Adrenal gland (tissue), 9 donors: ENCODE measurements at regions not wholly inside any gene's neighbourhood (a gene's known extent, or its start where the extent isn't known, plus 50 kb on each side); places are given as distances from the start of the nearest gene placed in this dataset.

Source experiments
- DNase-seq, 7 donors: peaks; one replicate each; pipeline ENCODE4 v3.0.0-alpha.2; 2019 to 2020
- H3K27ac ChIP-seq, 5 donors: fragments of 200-600 bp; sonication (generic) in 4 of 5; 1 replicate in 3 of 5; 2 replicates in 2 of 5; pipeline versions ENCODE4 v1.5.1 to v1.8.0; 2016 to 2020; ENCODE audit warnings: mild to moderate bottlenecking in 1 of 5
- H3K27me3 ChIP-seq: fragments of 200-600 bp; 2 replicates; pipeline ENCODE4 v1.8.0; 2021
- H3K36me3 ChIP-seq, 2 donors: fragments of 200-600 bp; replicated peaks in 1 of 2; 1 replicate in 1 of 2; 2 replicates in 1 of 2; pipeline versions ENCODE4 v1.5.1 to v1.8.0; 2018 to 2022
- H3K4me1 ChIP-seq, 2 donors: fragments of 200-600 bp; replicated peaks in 1 of 2; 1 replicate in 1 of 2; 2 replicates in 1 of 2; pipeline versions ENCODE4 v1.5.1 to v1.8.0; 2018 to 2021
- H3K4me3 ChIP-seq, 4 donors: fragments of 200-600 bp; sonication (generic) in 3 of 4; one replicate each; pipeline ENCODE4 v1.5.1; 2016 to 2018
- H3K9me3 ChIP-seq, 3 donors: fragments of 200-600 bp; sonication (generic) in 1 of 3; replicated peaks in 1 of 3; 1 replicate in 2 of 3; 2 replicates in 1 of 3; pipeline versions ENCODE4 v1.5.1 to v1.8.0; 2016 to 2021
- POLR2A ChIP-seq, 2 donors: fragments of 450-650 bp; IDR thresholded peaks; one replicate each; pipeline ENCODE4 v1.6.1; 2017; ENCODE audit warnings: antibody characterized with exemption in 2 of 2, mild to moderate bottlenecking in 2 of 2, moderate library complexity in 1 of 2
- WGBS, 4 donors: extraction: QIAGEN DNeasy Blood & Tissue Kit in 2 of 4; methylation state at CpG; one replicate each; pipeline versions ENCODE4 v1.1.5 to v1.1.7; 2013 to 2017; 5-methylcytosine and 5-hydroxymethylcytosine counted together
- intact Hi-C, 2 donors: fragments of 100-400 bp; cut with DNase I; formaldehyde crosslinking; loops; one replicate each; pipeline versions ENCODE4 v1.14.1 to v1.15.0; 2022 to 2023
- TF ChIP-seq, protein P1 (sequence below), 6 experiments: fragments of 450-650 bp in 4 of 6; fragments of 200-600 bp in 2 of 6; sonication (generic) in 1 of 6; IDR thresholded peaks; 1 replicate in 5 of 6; 2 replicates in 1 of 6; pipeline versions ENCODE4 v1.5.1 to v1.8.0; 2016 to 2021; ENCODE audit warnings: antibody characterized with exemption in 6 of 6, mild to moderate bottlenecking in 2 of 6, moderate library complexity in 1 of 6
- donor health status: healthy with polysubstance abuse.
- donor health status: Bipolar disorder and iron deficiency.
- donor health status: DM: yes; HTN: yes; CAD: no.
- donor health status: DM: no; HTN: no; CAD: no.
- donor health status: DM: no; HTN: no; CAD: no.

DNA sequence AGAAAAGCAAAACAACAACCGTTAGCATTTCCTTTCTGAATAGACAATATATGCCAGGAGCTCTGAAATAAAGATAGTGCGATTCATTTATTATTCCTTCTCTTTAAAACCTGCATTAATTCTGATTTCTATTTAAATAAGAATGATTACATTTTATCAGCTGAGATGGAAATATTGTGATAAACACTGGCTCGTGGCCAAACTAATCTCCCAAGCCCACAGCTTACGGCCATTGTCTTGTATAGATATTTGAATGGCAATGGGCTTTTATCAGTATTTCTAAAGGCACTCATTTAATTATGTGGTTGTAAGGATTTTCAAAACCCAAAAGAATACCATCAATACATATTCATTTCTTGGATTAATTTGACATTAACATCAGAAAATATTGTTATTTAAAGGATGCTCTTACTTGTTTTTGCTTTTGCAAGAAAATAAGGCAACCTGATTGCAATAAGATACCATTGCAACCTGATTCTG is 123.7 kb upstream of the IRX5 start:
- WGBS, 4 donors: 66 to 89% (median 80%) methylated on average over 4 of the region's 4 CpGs
- H3K27me3 ChIP-seq: no peaks in the 10 kb centered on the region
- H3K36me3 ChIP-seq: no peaks in the 10 kb centered on the region
- no peak for TF ChIP-seq POLR2A (IDR thresholded peaks at IDR 0.05)
- TF ChIP-seq, protein P1, sequence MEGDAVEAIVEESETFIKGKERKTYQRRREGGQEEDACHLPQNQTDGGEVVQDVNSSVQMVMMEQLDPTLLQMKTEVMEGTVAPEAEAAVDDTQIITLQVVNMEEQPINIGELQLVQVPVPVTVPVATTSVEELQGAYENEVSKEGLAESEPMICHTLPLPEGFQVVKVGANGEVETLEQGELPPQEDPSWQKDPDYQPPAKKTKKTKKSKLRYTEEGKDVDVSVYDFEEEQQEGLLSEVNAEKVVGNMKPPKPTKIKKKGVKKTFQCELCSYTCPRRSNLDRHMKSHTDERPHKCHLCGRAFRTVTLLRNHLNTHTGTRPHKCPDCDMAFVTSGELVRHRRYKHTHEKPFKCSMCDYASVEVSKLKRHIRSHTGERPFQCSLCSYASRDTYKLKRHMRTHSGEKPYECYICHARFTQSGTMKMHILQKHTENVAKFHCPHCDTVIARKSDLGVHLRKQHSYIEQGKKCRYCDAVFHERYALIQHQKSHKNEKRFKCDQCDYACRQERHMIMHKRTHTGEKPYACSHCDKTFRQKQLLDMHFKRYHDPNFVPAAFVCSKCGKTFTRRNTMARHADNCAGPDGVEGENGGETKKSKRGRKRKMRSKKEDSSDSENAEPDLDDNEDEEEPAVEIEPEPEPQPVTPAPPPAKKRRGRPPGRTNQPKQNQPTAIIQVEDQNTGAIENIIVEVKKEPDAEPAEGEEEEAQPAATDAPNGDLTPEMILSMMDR (IDR thresholded peaks at IDR 0.05): no peak
- H3K4me3 ChIP-seq: no peak overlapping the region
- no peak for DNase-seq
- no peaks in the 10 kb centered on the region for H3K9me3 ChIP-seq
- H3K4me1 ChIP-seq: no peaks in the 10 kb centered on the region
- no peak overlapping the region for H3K27ac ChIP-seq
- intact Hi-C loops: no loop called here

DNA sequence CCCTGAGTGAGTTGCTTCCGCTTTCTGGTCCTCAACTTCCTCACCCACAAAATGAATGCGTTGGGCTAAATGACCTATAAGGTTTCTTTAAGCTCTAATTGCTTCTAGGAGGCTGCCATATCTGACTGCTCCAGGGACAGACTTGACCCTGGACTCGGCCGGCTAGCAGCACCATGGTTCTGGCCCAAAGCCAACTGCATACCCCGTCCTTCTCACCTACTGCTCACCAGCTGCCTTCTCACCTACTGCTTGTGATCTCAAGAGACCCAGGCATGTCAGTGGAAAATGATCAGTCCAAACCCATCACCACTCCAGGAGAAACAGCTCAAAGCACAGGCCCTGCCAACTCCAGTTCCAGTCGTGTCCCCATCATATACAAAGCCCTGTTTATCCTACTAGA is 124.3 kb upstream of the IRX5 start:
- Histone ChIP-seq H3K27me3 (no peaks in the 10 kb centered on the region), H3K36me3 (no peaks in the 10 kb centered on the region), H3K9me3 (no peaks in the 10 kb centered on the region), H3K4me1 (no peaks in the 10 kb centered on the region), H3K4me3 (no peak overlapping the region), H3K27ac (no peak overlapping the region)
- TF ChIP-seq, protein P1 (IDR thresholded peaks at IDR 0.05): no peak
- no peak for TF ChIP-seq POLR2A (IDR thresholded peaks at IDR 0.05)
- 69 to 78% (median 73%) methylated on average over 6 of the region's 6 CpGs for WGBS, 4 donors
- intact Hi-C loops: no loop called here
- DNase-seq: no peak

DNA sequence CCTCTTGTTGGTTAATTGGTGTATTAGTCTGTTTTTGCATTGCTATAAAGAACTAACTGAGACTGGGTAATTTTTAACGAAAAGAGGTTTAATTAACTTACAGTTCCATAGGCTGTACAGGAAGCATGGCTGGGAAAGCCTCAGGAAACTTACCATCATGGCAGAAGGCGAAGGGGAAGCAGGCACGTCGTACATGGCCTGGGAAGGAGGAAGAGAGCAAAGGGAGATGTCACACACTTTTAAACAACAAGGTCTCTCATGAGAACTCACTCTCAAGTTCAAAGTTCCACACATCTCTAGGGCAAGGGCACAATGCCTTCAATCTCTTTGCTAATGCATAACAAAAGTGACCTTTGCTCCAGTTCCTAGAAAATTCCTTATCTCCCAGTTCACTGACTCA is 125.0 kb upstream of the IRX5 start:
- Histone ChIP-seq H3K27me3 (no peaks in the 10 kb centered on the region), H3K9me3 (no peaks in the 10 kb centered on the region), H3K27ac (no peak overlapping the region), H3K36me3 (no peaks in the 10 kb centered on the region), H3K4me1 (no peaks in the 10 kb centered on the region), H3K4me3 (no peak overlapping the region)
- intact Hi-C loops: no loop called here
- 74 to 83% (median 78%) methylated on average over 4 of the region's 4 CpGs for WGBS, 4 donors
- TF ChIP-seq POLR2A (IDR thresholded peaks at IDR 0.05): no peak
- TF ChIP-seq, protein P1 (IDR thresholded peaks at IDR 0.05): no peak
- no peak for DNase-seq

DNA sequence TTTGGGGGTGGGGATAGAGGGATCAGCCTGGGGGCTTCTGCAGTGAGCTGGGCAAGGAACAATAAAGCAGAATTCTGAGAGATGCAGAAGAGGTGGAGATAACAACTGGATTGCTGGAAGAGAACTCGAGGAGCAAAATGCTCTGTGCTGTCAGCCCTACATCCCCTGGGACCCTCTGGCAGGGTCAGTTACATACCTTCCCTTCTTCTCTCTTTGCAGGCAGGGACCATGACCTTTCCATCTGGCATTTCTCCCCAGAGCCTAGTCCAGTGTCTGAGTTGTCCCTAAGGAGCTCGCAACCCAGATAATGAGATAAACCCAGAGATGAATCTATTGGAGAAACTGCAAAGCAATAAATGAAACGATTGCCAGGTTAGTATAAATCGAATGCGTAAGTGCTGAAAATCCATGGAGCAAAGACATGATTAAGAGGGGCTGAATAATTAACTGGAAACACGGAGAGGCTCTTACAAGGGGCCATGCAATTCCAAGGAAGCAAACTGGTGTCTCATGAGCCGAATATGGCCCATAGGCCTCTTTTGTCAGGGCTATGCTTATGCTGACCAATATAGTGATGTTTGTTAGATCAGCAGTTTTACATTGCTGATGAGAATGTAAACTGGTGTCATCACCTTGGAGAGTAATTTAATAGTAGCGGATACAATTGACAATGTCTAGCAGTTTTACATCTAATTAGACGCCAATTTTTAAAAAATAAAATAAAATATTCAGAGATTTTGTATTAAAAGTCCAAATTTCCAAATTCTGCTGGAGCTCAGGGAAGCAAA is 129.4 kb upstream of the IRX5 start:
- DNase-seq: no peak
- Histone ChIP-seq H3K4me3 (no peak overlapping the region), H3K36me3 (no peaks in the 10 kb centered on the region), H3K4me1 (no peaks in the 10 kb centered on the region), H3K27me3 (no peaks in the 10 kb centered on the region), H3K9me3 (no peaks in the 10 kb centered on the region), H3K27ac (no peak overlapping the region)
- intact Hi-C loops: no loop called here
- no peak for TF ChIP-seq POLR2A (IDR thresholded peaks at IDR 0.05)
- TF ChIP-seq, protein P1 (IDR thresholded peaks at IDR 0.05): no peak
- WGBS, 4 donors: 75 to 82% (median 78%) methylated on average over 9 of the region's 9 CpGs
